ENCODE measurements at regions not wholly inside any gene's neighbourhood (a gene's known extent, or its start where the extent isn't known, plus 50 kb on each side); places are given as distances from the start of the nearest gene placed in this dataset.

- TF ChIP-seq CTCF (IDR thresholded peaks at IDR 0.05 in 2 of 3, conservative IDR thresholded peaks at IDR 0.05 in 1 of 3; ENCODE audit: control insufficient read depth in 2 of 3, extremely low read depth in 1 of 3, insufficient read depth in 1 of 3, low read depth in 3 of 3, low read length in 3 of 3), result no peak
- no peak for TF ChIP-seq NFYB (IDR thresholded peaks at IDR 0.05; ENCODE audit: insufficient read depth, low read depth, low read length)
- no peak for TF ChIP-seq POLR2A (IDR thresholded peaks at IDR 0.05; ENCODE audit: low read depth, low read length)
- no peak for TF ChIP-seq ZNF384 (IDR thresholded peaks at IDR 0.05; ENCODE audit: borderline replicate concordance, low read depth, low read length)
- no peak for TF ChIP-seq MXI1 (IDR thresholded peaks at IDR 0.05; ENCODE audit: low read depth, low read length)
- TF ChIP-seq, protein P1, sequence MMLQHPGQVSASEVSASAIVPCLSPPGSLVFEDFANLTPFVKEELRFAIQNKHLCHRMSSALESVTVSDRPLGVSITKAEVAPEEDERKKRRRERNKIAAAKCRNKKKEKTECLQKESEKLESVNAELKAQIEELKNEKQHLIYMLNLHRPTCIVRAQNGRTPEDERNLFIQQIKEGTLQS (IDR thresholded peaks at IDR 0.05; ENCODE audit: borderline replicate concordance, extremely low read depth, low read depth, low read length), result no peak
- TF ChIP-seq POLR2AphosphoS5 (IDR thresholded peaks at IDR 0.05; ENCODE audit: low read length), result no peak
- TF ChIP-seq NR2C2 (IDR thresholded peaks at IDR 0.05; ENCODE audit: borderline replicate concordance, control insufficient read depth, insufficient read length, low read depth), result no peak
Measured at GRCh38 chr10:55793024-55793423, 568.0 kb downstream of the ZWINT start.
